GM18870 (cell line): ENCODE measurements at regions not wholly inside any gene's neighbourhood (a gene's known extent, or its start where the extent isn't known, plus 50 kb on each side); places are given as distances from the start of the nearest gene placed in this dataset.
"Not testable (repeated sequence)": the region's sequence is repeated elsewhere in the genome, so short reads cannot be mapped to it uniquely, and the experiment has no call there.

Experiments
- ATAC-seq: cut with Tn5 transposase; IDR thresholded peaks from one replicate; pipeline ENCODE4 v1.9.1; 2021; ENCODE audit warnings: moderate library complexity; ENCODE audit not compliant: unreplicated experiment

GRCh38 chr7:81839708-81840369 is 70.0 kb upstream of the HGF start:
- peak; percentile 97 for ATAC-seq

DNA sequence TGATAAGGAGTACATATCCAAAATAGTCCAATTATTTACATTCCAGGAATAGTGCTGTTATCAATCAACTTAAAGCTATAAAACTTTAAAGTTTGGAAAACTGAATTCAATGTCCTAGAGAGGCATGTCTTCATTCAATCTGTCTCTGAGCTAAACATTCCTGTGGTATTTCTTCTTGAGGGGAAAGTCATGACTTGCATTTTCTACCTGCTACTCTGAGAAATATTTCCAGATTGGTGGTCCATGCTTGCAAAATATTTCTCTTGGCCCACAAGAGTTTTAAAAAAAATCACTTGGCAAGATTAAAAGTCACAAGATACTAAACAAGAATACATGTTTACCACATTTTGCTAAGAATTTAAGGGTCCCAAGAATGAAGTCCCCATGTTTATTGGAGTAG is 63.6 kb upstream of the HGF start:
- ATAC-seq = no peak

GRCh38 chr7:81831883-81832282 is 62.0 kb upstream of the HGF start:
- no peak for ATAC-seq

DNA sequence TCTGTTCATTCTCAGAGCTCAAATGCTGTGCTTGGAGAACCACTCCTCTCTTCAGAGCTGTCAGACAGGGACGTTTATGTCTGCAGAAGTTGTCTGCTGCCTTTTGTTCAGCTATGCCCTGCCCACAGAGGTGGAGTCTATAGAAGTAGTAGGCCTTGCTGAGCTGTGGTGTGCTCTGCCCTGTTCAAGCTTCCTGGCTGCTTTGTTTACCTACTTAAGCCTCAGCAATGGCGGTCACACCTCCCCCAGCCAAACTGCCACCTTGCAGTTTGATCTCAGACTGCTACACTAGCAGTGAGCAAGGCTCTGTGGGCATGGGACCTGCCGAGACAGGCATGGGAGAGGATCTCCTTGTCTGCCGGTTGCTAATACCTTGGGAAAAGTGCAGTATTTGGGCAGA is 59.7 kb upstream of the HGF start:
- not testable (repeated sequence) for ATAC-seq

DNA sequence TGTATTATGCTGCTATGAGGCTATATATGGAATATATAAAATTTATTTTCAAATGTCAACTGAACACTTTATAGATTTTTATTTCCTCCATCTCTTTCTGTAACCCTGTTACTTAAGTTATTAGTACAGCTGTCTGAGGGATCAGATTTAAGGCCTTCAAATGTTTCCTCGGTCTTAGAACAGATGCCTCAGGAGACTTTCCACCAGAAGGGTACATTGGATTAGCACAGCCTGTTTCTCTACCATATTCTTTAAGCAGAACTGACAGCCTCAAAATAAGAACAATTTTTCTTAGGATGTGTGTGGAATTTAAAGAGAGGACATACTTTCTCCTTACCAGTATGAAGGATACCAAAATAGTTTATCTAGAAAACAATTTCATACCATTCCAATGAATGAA is 53.0 kb upstream of the HGF start:
- no peak for ATAC-seq

- ATAC-seq = no peak
Observed at GRCh38 chr7:81819861-81820260, 50.0 kb upstream of the HGF start.
